ENCODE measurements at regions not wholly inside any gene's neighbourhood (a gene's known extent, or its start where the extent isn't known, plus 50 kb on each side); places are given as distances from the start of the nearest gene placed in this dataset.

GRCh38 chr1:5343256-5344020, 648.8 kb downstream of the NPHP4 start:
- H3K9me3 ChIP-seq (ENCODE audit: control insufficient read depth, low read length): no peaks in the 10 kb centered on the region
- no peak overlapping the region for H3K4me3 ChIP-seq (ENCODE audit: extremely low read depth, insufficient read depth, low read length, poor library complexity, severe bottlenecking)
- H3K4me1 ChIP-seq (ENCODE audit: control insufficient read depth, insufficient read depth, low read length, poor library complexity, severe bottlenecking): no peaks in the 10 kb centered on the region
- no peaks in the 10 kb centered on the region for H3K36me3 ChIP-seq (ENCODE audit: control insufficient read depth, insufficient read depth, low read length)
- H3K27ac ChIP-seq (ENCODE audit: low read depth, low read length, severe bottlenecking): no peak overlapping the region
- 90 to 91% methylated on average over 6 to 8 of the region's 10 CpGs for WGBS, 2 experiments (ENCODE audit: insufficient coverage in 2 of 2)

- Histone ChIP-seq H3K36me3 (ENCODE audit: control insufficient read depth, insufficient read depth, low read length) (no peaks in the 10 kb centered on the region), H3K27ac (ENCODE audit: low read depth, low read length, severe bottlenecking) (no peak overlapping the region), H3K4me3 (ENCODE audit: extremely low read depth, insufficient read depth, low read length, poor library complexity, severe bottlenecking) (no peak overlapping the region), H3K4me1 (ENCODE audit: control insufficient read depth, insufficient read depth, low read length, poor library complexity, severe bottlenecking) (no peaks in the 10 kb centered on the region), H3K9me3 (ENCODE audit: control insufficient read depth, low read length) (no peaks in the 10 kb centered on the region)
- 86 to 88% methylated on average over 9 to 11 of the region's 11 CpGs for WGBS, 2 experiments (ENCODE audit: insufficient coverage in 2 of 2)
Observed at GRCh38 chr1:5342830-5343229, 649.4 kb downstream of the NPHP4 start.

- Histone ChIP-seq H3K9me3 (ENCODE audit: control insufficient read depth, low read length) (no peaks in the 10 kb centered on the region), H3K27ac (ENCODE audit: low read depth, low read length, severe bottlenecking) (no peak overlapping the region), H3K4me1 (ENCODE audit: control insufficient read depth, insufficient read depth, low read length, poor library complexity, severe bottlenecking) (no peaks in the 10 kb centered on the region), H3K36me3 (ENCODE audit: control insufficient read depth, insufficient read depth, low read length) (no peaks in the 10 kb centered on the region), H3K4me3 (ENCODE audit: extremely low read depth, insufficient read depth, low read length, poor library complexity, severe bottlenecking) (no peak overlapping the region)
- 81 to 88% methylated on average over 8 of the region's 8 CpGs for WGBS, 2 experiments (ENCODE audit: insufficient coverage in 2 of 2)
Observed at GRCh38 chr1:5342172-5342571, 650.1 kb downstream of the NPHP4 start.

- H3K36me3 ChIP-seq (ENCODE audit: control insufficient read depth, insufficient read depth, low read length): no peaks in the 10 kb centered on the region
- 81 to 88% methylated on average over 2 to 3 of the region's 3 CpGs for WGBS, 2 experiments (ENCODE audit: insufficient coverage in 2 of 2)
Observed at GRCh38 chr1:5341471-5341870, 650.8 kb downstream of the NPHP4 start.

GRCh38 chr1:5340560-5341130, 651.6 kb downstream of the NPHP4 start:
- H3K9me3 ChIP-seq (ENCODE audit: control insufficient read depth, low read length): no peaks in the 10 kb centered on the region
- 87% methylated on average over 7 to 8 of the region's 8 CpGs for WGBS, 2 experiments (ENCODE audit: insufficient coverage in 2 of 2)
- no peak overlapping the region for H3K27ac ChIP-seq (ENCODE audit: low read depth, low read length, severe bottlenecking)
- H3K36me3 ChIP-seq (ENCODE audit: control insufficient read depth, insufficient read depth, low read length): no peaks in the 10 kb centered on the region
- H3K4me1 ChIP-seq (ENCODE audit: control insufficient read depth, insufficient read depth, low read length, poor library complexity, severe bottlenecking): no peaks in the 10 kb centered on the region
- no peak overlapping the region for H3K4me3 ChIP-seq (ENCODE audit: extremely low read depth, insufficient read depth, low read length, poor library complexity, severe bottlenecking)

More at GRCh38 chr1:5341471-5341870, 650.8 kb downstream of the NPHP4 start:
- Histone ChIP-seq H3K9me3 (ENCODE audit: control insufficient read depth, low read length) (no peaks in the 10 kb centered on the region), H3K27ac (ENCODE audit: low read depth, low read length, severe bottlenecking) (no peak overlapping the region), H3K4me1 (ENCODE audit: control insufficient read depth, insufficient read depth, low read length, poor library complexity, severe bottlenecking) (no peaks in the 10 kb centered on the region), H3K4me3 (ENCODE audit: extremely low read depth, insufficient read depth, low read length, poor library complexity, severe bottlenecking) (no peak overlapping the region)

- no peaks in the 10 kb centered on the region for H3K4me1 ChIP-seq (ENCODE audit: control insufficient read depth, insufficient read depth, low read length, poor library complexity, severe bottlenecking)
- H3K9me3 ChIP-seq (ENCODE audit: control insufficient read depth, low read length): no peaks in the 10 kb centered on the region
- WGBS, 2 experiments (ENCODE audit: insufficient coverage in 2 of 2): 65 to 100% methylated on average over 2 of the region's 2 CpGs
- no peak overlapping the region for H3K4me3 ChIP-seq (ENCODE audit: extremely low read depth, insufficient read depth, low read length, poor library complexity, severe bottlenecking)
- no peak overlapping the region for H3K27ac ChIP-seq (ENCODE audit: low read depth, low read length, severe bottlenecking)
- no peaks in the 10 kb centered on the region for H3K36me3 ChIP-seq (ENCODE audit: control insufficient read depth, insufficient read depth, low read length)
Observed at GRCh38 chr1:5338466-5338865, 653.8 kb downstream of the NPHP4 start.

- 82 to 100% methylated on average over 2 to 4 of the region's 5 CpGs for WGBS, 2 experiments (ENCODE audit: insufficient coverage in 2 of 2)
- Histone ChIP-seq H3K4me3 (ENCODE audit: extremely low read depth, insufficient read depth, low read length, poor library complexity, severe bottlenecking) (no peak overlapping the region), H3K4me1 (ENCODE audit: control insufficient read depth, insufficient read depth, low read length, poor library complexity, severe bottlenecking) (no peaks in the 10 kb centered on the region), H3K27ac (ENCODE audit: low read depth, low read length, severe bottlenecking) (no peak overlapping the region), H3K9me3 (ENCODE audit: control insufficient read depth, low read length) (no peaks in the 10 kb centered on the region), H3K36me3 (ENCODE audit: control insufficient read depth, insufficient read depth, low read length) (no peaks in the 10 kb centered on the region)
Observed at GRCh38 chr1:5333291-5333690, 658.9 kb downstream of the NPHP4 start.

- 88 to 89% methylated on average over 5 to 6 of the region's 6 CpGs for WGBS, 2 experiments (ENCODE audit: insufficient coverage in 2 of 2)
- no peak overlapping the region for H3K4me3 ChIP-seq (ENCODE audit: extremely low read depth, insufficient read depth, low read length, poor library complexity, severe bottlenecking)
- no peak overlapping the region for H3K27ac ChIP-seq (ENCODE audit: low read depth, low read length, severe bottlenecking)
- H3K9me3 ChIP-seq (ENCODE audit: control insufficient read depth, low read length): peaks cover 11% of the 10 kb centered on the region
- no peaks in the 10 kb centered on the region for H3K36me3 ChIP-seq (ENCODE audit: control insufficient read depth, insufficient read depth, low read length)
- no peaks in the 10 kb centered on the region for H3K4me1 ChIP-seq (ENCODE audit: control insufficient read depth, insufficient read depth, low read length, poor library complexity, severe bottlenecking)
Observed at GRCh38 chr1:5331101-5331500, 661.1 kb downstream of the NPHP4 start.

GRCh38 chr1:5329068-5329739, 663.0 kb downstream of the NPHP4 start:
- Histone ChIP-seq H3K27ac (ENCODE audit: low read depth, low read length, severe bottlenecking) (no peak overlapping the region), H3K4me1 (ENCODE audit: control insufficient read depth, insufficient read depth, low read length, poor library complexity, severe bottlenecking) (no peaks in the 10 kb centered on the region), H3K36me3 (ENCODE audit: control insufficient read depth, insufficient read depth, low read length) (no peaks in the 10 kb centered on the region), H3K9me3 (ENCODE audit: control insufficient read depth, low read length) (peaks cover 11% of the 10 kb centered on the region), H3K4me3 (ENCODE audit: extremely low read depth, insufficient read depth, low read length, poor library complexity, severe bottlenecking) (no peak overlapping the region)
- 87 to 92% methylated on average over 2 to 4 of the region's 6 CpGs for WGBS, 2 experiments (ENCODE audit: insufficient coverage in 2 of 2)

GRCh38 chr1:5324883-5325282, 667.3 kb downstream of the NPHP4 start:
- H3K27ac ChIP-seq (ENCODE audit: low read depth, low read length, severe bottlenecking): no peak overlapping the region
- peaks cover 11% of the 10 kb centered on the region for H3K9me3 ChIP-seq (ENCODE audit: control insufficient read depth, low read length)
- no peak overlapping the region for H3K4me3 ChIP-seq (ENCODE audit: extremely low read depth, insufficient read depth, low read length, poor library complexity, severe bottlenecking)
- H3K4me1 ChIP-seq (ENCODE audit: control insufficient read depth, insufficient read depth, low read length, poor library complexity, severe bottlenecking): no peaks in the 10 kb centered on the region
- 77 to 86% methylated on average over 2 of the region's 2 CpGs for WGBS, 2 experiments (ENCODE audit: insufficient coverage in 2 of 2)
- no peaks in the 10 kb centered on the region for H3K36me3 ChIP-seq (ENCODE audit: control insufficient read depth, insufficient read depth, low read length)

All from mesodermal cell (in vitro differentiated cells).